GM20000 (cell line): ENCODE measurements at regions not wholly inside any gene's neighbourhood (a gene's known extent, or its start where the extent isn't known, plus 50 kb on each side); places are given as distances from the start of the nearest gene placed in this dataset.

Experiments
- DNase-seq: peaks from one replicate; pipeline ENCODE4 v3.0.0; 2012; ENCODE audit warnings: low spot score
- CTCF ChIP-seq: IDR thresholded peaks from 2 replicates; pipeline ENCODE4 v1.5.1; 2012; ENCODE audit warnings: mild to moderate bottlenecking, control low read depth; ENCODE audit errors: extremely low read depth, missing control alignments

- DNase-seq = no peak
- no peak for TF ChIP-seq CTCF
These were observed 916.5 kb upstream of the CNTN5 start for GRCh38 chr11:98104249-98104648.

- no peak for DNase-seq
- TF ChIP-seq CTCF = no peak
These were observed 913.0 kb upstream of the CNTN5 start for GRCh38 chr11:98107736-98108135.

GRCh38 chr11:98110030-98110429, 910.7 kb upstream of the CNTN5 start:
- no peak for DNase-seq
- no peak for TF ChIP-seq CTCF

- DNase-seq = no peak
- TF ChIP-seq CTCF = no peak
These were observed 904.9 kb upstream of the CNTN5 start for GRCh38 chr11:98115873-98116272.

GRCh38 chr11:98130117-98130625, 890.6 kb upstream of the CNTN5 start:
- no peak for DNase-seq
- no peak for TF ChIP-seq CTCF

GRCh38 chr11:98136357-98136756, 884.4 kb upstream of the CNTN5 start:
- no peak for TF ChIP-seq CTCF
- DNase-seq = no peak

GRCh38 chr11:98137437-98137836, 883.3 kb upstream of the CNTN5 start:
- no peak for DNase-seq
- TF ChIP-seq CTCF = no peak

- no peak for DNase-seq
- TF ChIP-seq CTCF = no peak
These were observed 877.1 kb upstream of the CNTN5 start for GRCh38 chr11:98143661-98144060.
